Mesothelial cell of epicardium (in vitro differentiated cells): ENCODE measurements at regions not wholly inside any gene's neighbourhood (a gene's known extent, or its start where the extent isn't known, plus 50 kb on each side); places are given as distances from the start of the nearest gene placed in this dataset.
"Not testable (repeated sequence)": the region's sequence is repeated elsewhere in the genome, so short reads cannot be mapped to it uniquely, and the experiment has no call there.

Source experiments
- DNase-seq, 2 experiments: peaks; one replicate each; pipeline ENCODE4 v3.0.0; 2021; ENCODE audit warnings: low spot score in 2 of 2; ENCODE audit not compliant: unreplicated experiment in 2 of 2
- H3K27ac Mint-ChIP-seq: 2 replicates; pipeline ENCODE4 v1.8.0; 2021; ENCODE audit warnings: mixed read lengths
- H3K27me3 Mint-ChIP-seq: 2 replicates; pipeline ENCODE4 v1.8.0; 2021; ENCODE audit warnings: low read depth, mixed read lengths
- H3K36me3 Mint-ChIP-seq: 2 replicates; pipeline ENCODE4 v1.8.0; 2021; ENCODE audit warnings: mixed read lengths
- H3K4me1 Mint-ChIP-seq: 2 replicates; pipeline ENCODE4 v1.8.0; 2021; ENCODE audit warnings: mixed read lengths
- H3K4me3 Mint-ChIP-seq: 2 replicates; pipeline ENCODE4 v1.8.0; 2021; ENCODE audit warnings: mild to moderate bottlenecking, moderate library complexity, mixed read lengths
- H3K9me3 Mint-ChIP-seq: 2 replicates; pipeline ENCODE4 v1.8.0; 2021; ENCODE audit warnings: mixed read lengths
- CTCF ChIP-seq: fragments of 200-600 bp; sonication (generic); IDR thresholded peaks from one replicate; pipeline ENCODE4 v1.5.0; 2021; ENCODE audit warnings: antibody characterized with exemption; ENCODE audit not compliant: unreplicated experiment

DNA sequence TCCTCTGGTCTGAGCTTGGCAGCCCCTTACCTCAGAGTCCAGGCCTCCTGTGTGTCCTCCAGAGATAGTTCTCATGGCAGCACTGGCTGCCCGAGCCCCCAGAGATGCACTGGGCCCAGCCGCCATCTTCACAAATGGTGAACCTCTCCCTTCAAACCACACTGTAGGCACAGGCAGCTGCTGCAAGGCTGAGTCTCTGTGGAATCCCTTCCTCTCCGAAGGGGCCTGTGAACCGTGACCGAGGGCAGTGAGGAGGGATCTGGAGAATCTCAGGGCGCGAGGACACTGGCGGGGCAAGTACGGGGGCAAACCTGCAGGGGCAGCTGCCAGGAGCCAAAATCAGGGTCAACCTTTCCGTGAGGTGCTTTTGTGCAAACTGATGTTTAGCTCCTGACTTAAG lies 69.5 kb upstream of the CFAP46 start:
- no peaks in the 10 kb centered on the region for H3K27me3 Mint-ChIP-seq
- no peaks in the 10 kb centered on the region for H3K9me3 Mint-ChIP-seq
- H3K4me3 Mint-ChIP-seq = no peak overlapping the region
- no peak for TF ChIP-seq CTCF
- H3K27ac Mint-ChIP-seq = no peak overlapping the region
- H3K36me3 Mint-ChIP-seq = no peaks in the 10 kb centered on the region
- H3K4me1 Mint-ChIP-seq = no peaks in the 10 kb centered on the region
- no peak for DNase-seq

- H3K36me3 Mint-ChIP-seq, H3K4me1 Mint-ChIP-seq, H3K9me3 Mint-ChIP-seq, DNase-seq, H3K27ac Mint-ChIP-seq, H3K4me3 Mint-ChIP-seq, H3K27me3 Mint-ChIP-seq: not testable (repeated sequence)
Measured at GRCh38 chr10:133011393-133011792, 69.0 kb upstream of the CFAP46 start.

DNA sequence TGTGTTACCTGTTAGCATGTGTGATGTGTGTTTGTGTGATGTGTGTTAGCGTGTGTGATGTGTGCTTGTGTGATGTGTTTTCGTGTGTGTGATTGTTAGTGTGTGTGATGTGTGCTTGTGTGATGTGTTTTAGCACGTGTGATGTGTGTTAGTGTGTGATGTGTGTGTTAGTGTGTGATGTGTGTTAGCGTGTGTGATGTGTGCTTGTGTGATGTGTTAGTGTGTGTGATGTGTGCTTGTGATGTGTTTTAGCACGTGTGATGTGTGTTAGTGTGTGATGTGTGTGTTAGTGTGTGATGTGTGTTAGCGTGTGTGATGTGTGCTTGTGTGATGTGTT lies 68.4 kb upstream of the CFAP46 start:
- not testable (repeated sequence) for H3K36me3 Mint-ChIP-seq, H3K27ac Mint-ChIP-seq, H3K9me3 Mint-ChIP-seq, DNase-seq, H3K27me3 Mint-ChIP-seq, H3K4me3 Mint-ChIP-seq, H3K4me1 Mint-ChIP-seq

DNA sequence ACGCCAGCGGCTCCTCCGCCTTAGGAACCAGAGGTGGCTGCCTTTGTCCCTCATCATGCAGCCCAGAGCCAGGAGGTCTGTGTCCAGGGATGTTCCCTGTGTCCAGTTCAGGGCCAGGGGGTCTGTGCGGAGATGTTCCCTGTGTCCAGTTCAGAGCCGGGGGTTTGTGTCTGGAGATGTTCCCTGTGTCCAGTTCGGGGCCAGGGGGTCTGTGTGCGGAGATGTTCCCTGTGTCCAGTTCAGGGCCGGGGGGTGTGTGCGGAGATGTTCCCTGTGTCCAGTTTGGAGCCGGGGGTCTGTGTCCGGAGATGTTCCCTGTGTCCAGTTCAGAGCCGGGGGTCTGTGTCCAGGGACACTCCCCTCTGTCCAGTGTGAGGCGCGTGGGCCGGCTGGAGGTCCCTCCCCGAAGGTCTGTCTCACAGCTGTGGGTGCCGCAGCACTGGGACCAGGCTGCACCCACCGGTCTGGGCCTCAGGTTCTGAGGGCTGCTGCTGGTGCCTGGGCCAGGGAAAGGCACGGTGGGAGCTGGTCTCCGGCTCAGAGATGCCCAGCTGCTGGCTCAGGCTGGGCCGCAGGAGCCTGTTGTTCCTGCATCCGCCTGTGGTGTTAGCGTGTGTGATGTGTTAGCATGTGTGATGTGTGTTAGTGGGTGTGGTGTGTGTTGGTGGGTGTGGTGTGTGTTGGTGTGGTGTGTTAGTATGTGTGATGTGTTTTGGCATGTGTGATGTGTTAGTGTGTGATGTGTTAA lies 67.9 kb upstream of the CFAP46 start:
- Mint-ChIP-seq H3K4me3 (no peak overlapping the region), H3K4me1 (no peaks in the 10 kb centered on the region), H3K27me3 (no peaks in the 10 kb centered on the region), H3K27ac (no peak overlapping the region), H3K9me3 (no peaks in the 10 kb centered on the region), H3K36me3 (no peaks in the 10 kb centered on the region)
- no peak for DNase-seq
- no peak for TF ChIP-seq CTCF

DNA sequence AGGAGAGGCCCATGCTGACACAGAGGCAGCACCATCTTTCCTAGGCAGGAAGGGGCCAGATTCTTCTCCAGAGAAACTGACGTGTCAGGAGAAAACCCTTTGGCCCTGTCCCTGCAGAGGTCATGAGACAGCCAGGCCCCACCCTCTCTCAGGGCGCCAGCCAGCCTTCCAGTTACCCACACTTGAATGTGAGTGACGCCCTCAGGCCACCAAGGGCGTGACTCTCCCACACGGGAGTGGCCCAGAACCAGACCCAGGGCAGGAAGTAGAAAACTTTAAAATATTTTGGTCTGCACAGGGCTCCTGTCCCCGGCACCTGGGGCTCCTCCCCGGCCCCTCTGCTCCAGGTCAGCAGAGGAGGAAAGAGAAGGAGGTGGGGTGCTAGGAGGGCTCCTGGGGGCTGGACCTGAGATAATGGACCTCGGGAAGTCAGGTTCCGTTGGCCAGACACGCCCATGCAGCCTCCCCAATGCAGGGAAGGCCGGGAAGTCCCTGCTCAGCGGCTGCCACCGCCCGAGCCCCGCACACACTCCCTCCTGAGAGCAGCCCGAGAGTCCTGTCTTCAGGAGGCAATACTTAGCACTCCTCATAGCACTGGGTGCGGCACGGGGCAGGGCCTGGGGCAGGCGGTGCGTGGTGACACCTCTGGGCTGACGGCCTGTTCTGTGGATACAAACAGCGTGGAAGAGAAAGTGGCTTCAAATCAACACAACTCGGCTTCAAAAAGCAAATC lies 67.0 kb upstream of the CFAP46 start:
- no peak overlapping the region for H3K4me3 Mint-ChIP-seq
- H3K9me3 Mint-ChIP-seq = no peaks in the 10 kb centered on the region
- DNase-seq = no peak
- H3K27me3 Mint-ChIP-seq = no peaks in the 10 kb centered on the region
- no peaks in the 10 kb centered on the region for H3K4me1 Mint-ChIP-seq
- TF ChIP-seq CTCF = no peak
- no peaks in the 10 kb centered on the region for H3K36me3 Mint-ChIP-seq
- H3K27ac Mint-ChIP-seq = no peak overlapping the region

GRCh38 chr10:133008736-133009135 lies 66.4 kb upstream of the CFAP46 start:
- H3K27ac Mint-ChIP-seq = no peak overlapping the region
- H3K4me3 Mint-ChIP-seq = no peak overlapping the region
- no peaks in the 10 kb centered on the region for H3K4me1 Mint-ChIP-seq
- no peak for DNase-seq
- no peak for TF ChIP-seq CTCF
- no peaks in the 10 kb centered on the region for H3K27me3 Mint-ChIP-seq
- no peaks in the 10 kb centered on the region for H3K9me3 Mint-ChIP-seq
- no peaks in the 10 kb centered on the region for H3K36me3 Mint-ChIP-seq
